Tibial artery (tissue), 4 donors: ENCODE measurements at regions not wholly inside any gene's neighbourhood (a gene's known extent, or its start where the extent isn't known, plus 50 kb on each side); places are given as distances from the start of the nearest gene placed in this dataset.

Source experiments
- DNase-seq, 2 donors: peaks; one replicate each; pipeline ENCODE4 v3.0.0-alpha.2; 2019
- H3K27ac ChIP-seq, 2 donors: fragments of 200-600 bp; sonication (generic) in 1 of 2; 1 replicate in 1 of 2; 2 replicates in 1 of 2; pipeline ENCODE4 v1.5.1; 2018 to 2019; ENCODE audit warnings: mild to moderate bottlenecking in 1 of 2
- H3K27me3 ChIP-seq, 2 donors: fragments of 200-600 bp; sonication (generic) in 1 of 2; one replicate each; pipeline versions ENCODE4 v1.5.1 to v1.6.0; 2016 to 2019
- H3K36me3 ChIP-seq, 3 donors: fragments of 200-600 bp; sonication (generic) in 2 of 3; one replicate each; pipeline ENCODE4 v1.5.1; 2016 to 2019; ENCODE audit warnings: mild to moderate bottlenecking in 2 of 3
- H3K4me1 ChIP-seq, 4 donors: fragments of 200-600 bp; sonication (generic) in 2 of 4; 1 replicate in 3 of 4; 2 replicates in 1 of 4; pipeline ENCODE4 v1.5.1; 2016 to 2019
- H3K4me3 ChIP-seq, 2 donors: fragments of 200-600 bp; sonication (generic) in 1 of 2; 1 replicate in 1 of 2; 2 replicates in 1 of 2; pipeline ENCODE4 v1.5.1; 2018 to 2019; ENCODE audit warnings: mild to moderate bottlenecking in 2 of 2
- H3K9me3 ChIP-seq, 3 donors: fragments of 200-600 bp; sonication (generic) in 1 of 3; one replicate each; pipeline ENCODE4 v1.5.1; 2016 to 2019
- CTCF ChIP-seq, 2 experiments: fragments of 200-600 bp in 1 of 2; fragments of 450-650 bp in 1 of 2; IDR thresholded peaks; one replicate each; pipeline ENCODE4 v1.5.1; 2017 to 2019; ENCODE audit warnings: antibody characterized with exemption in 2 of 2, mild to moderate bottlenecking in 1 of 2, moderate library complexity in 1 of 2
- intact Hi-C: fragments of 100-400 bp; cut with DNase I; formaldehyde crosslinking; loops from one replicate; pipeline ENCODE4 v1.15.0; 2023; ENCODE audit warnings: low total_unique reads

GRCh38 chr17:53186001-53186400 is 636.7 kb upstream of the KIF2B start:
- H3K27me3 ChIP-seq = no peaks in the 10 kb centered on the region
- no peak overlapping the region for H3K4me3 ChIP-seq
- no peaks in the 10 kb centered on the region for H3K9me3 ChIP-seq
- intact Hi-C loops = no loop called here
- no peak for DNase-seq
- no peaks in the 10 kb centered on the region for H3K4me1 ChIP-seq
- H3K36me3 ChIP-seq = no peaks in the 10 kb centered on the region
- no peak overlapping the region for H3K27ac ChIP-seq
- TF ChIP-seq CTCF (IDR thresholded peaks at IDR 0.05) = no peak

GRCh38 chr17:53176629-53177028 is 646.1 kb upstream of the KIF2B start:
- Histone ChIP-seq H3K27ac (no peak overlapping the region), H3K9me3 (no peaks in the 10 kb centered on the region), H3K36me3 (no peaks in the 10 kb centered on the region), H3K27me3 (no peaks in the 10 kb centered on the region), H3K4me1 (no peaks in the 10 kb centered on the region), H3K4me3 (no peak overlapping the region)
- DNase-seq = no peak
- intact Hi-C loops = no loop called here
- no peak for TF ChIP-seq CTCF (IDR thresholded peaks at IDR 0.05)

GRCh38 chr17:53168413-53168812 is 654.3 kb upstream of the KIF2B start:
- Histone ChIP-seq H3K27me3 (no peaks in the 10 kb centered on the region), H3K36me3 (no peaks in the 10 kb centered on the region), H3K9me3 (no peaks in the 10 kb centered on the region), H3K27ac (no peak overlapping the region), H3K4me3 (no peak overlapping the region), H3K4me1 (no peaks in the 10 kb centered on the region)
- DNase-seq = no peak
- intact Hi-C loops = no loop called here
- no peak for TF ChIP-seq CTCF (IDR thresholded peaks at IDR 0.05)

GRCh38 chr17:53166731-53167130 is 656.0 kb upstream of the KIF2B start:
- no peak for TF ChIP-seq CTCF (IDR thresholded peaks at IDR 0.05)
- Histone ChIP-seq H3K27ac (no peak overlapping the region), H3K4me1 (no peaks in the 10 kb centered on the region), H3K27me3 (no peaks in the 10 kb centered on the region), H3K9me3 (no peaks in the 10 kb centered on the region), H3K36me3 (no peaks in the 10 kb centered on the region), H3K4me3 (no peak overlapping the region)
- DNase-seq = no peak
- intact Hi-C loops = no loop called here

GRCh38 chr17:53150101-53150698 is 672.5 kb upstream of the KIF2B start:
- intact Hi-C loops = no loop called here
- TF ChIP-seq CTCF (IDR thresholded peaks at IDR 0.05) = no peak
- no peak for DNase-seq
- Histone ChIP-seq H3K36me3 (no peaks in the 10 kb centered on the region), H3K4me1 (no peaks in the 10 kb centered on the region), H3K4me3 (no peak overlapping the region), H3K9me3 (no peaks in the 10 kb centered on the region), H3K27ac (no peak overlapping the region), H3K27me3 (no peaks in the 10 kb centered on the region)

GRCh38 chr17:53149316-53149715 is 673.4 kb upstream of the KIF2B start:
- Histone ChIP-seq H3K27ac (no peak overlapping the region), H3K9me3 (no peaks in the 10 kb centered on the region), H3K27me3 (no peaks in the 10 kb centered on the region), H3K4me1 (no peaks in the 10 kb centered on the region), H3K36me3 (no peaks in the 10 kb centered on the region), H3K4me3 (no peak overlapping the region)
- TF ChIP-seq CTCF (IDR thresholded peaks at IDR 0.05) = no peak
- DNase-seq = no peak
- intact Hi-C loops = no loop called here
